ENCODE measurements at regions not wholly inside any gene's neighbourhood (a gene's known extent, or its start where the extent isn't known, plus 50 kb on each side); places are given as distances from the start of the nearest gene placed in this dataset.

GRCh38 chr7:156192921-156193320 lies 380.7 kb upstream of the SHH start:
- no peak for TF ChIP-seq CTCF (IDR thresholded peaks at IDR 0.05; ENCODE audit: insufficient read depth, low read length, poor library complexity, severe bottlenecking)
- no peak for TF ChIP-seq EZH2phosphoT487 (conservative IDR thresholded peaks at IDR 0.05; ENCODE audit: low read length)
- Histone ChIP-seq H3K9ac (ENCODE audit: low read length) (no peak overlapping the region), H3F3A (ENCODE audit: insufficient read depth) (no peaks in the 10 kb centered on the region), H3K4me3 (ENCODE audit: insufficient read depth, low read length, poor library complexity, severe bottlenecking) (no peak overlapping the region), H2AFZ (ENCODE audit: low read depth, low read length, severe bottlenecking) (no peak overlapping the region), H3K27ac (ENCODE audit: low read depth, low read length) (no peak overlapping the region), H3K4me2 (ENCODE audit: low read depth, low read length, poor library complexity, severe bottlenecking) (no peak overlapping the region), H3K9me2 (replicated peaks; ENCODE audit: insufficient read depth, low read length) (no peaks in the 10 kb centered on the region), H4K20me1 (ENCODE audit: low read depth, low read length) (no peaks in the 10 kb centered on the region), H3K79me2 (ENCODE audit: insufficient read depth, low read length) (no peaks in the 10 kb centered on the region), H3K9me3 (ENCODE audit: insufficient read depth, low read length) (no peaks in the 10 kb centered on the region), H3K36me3 (ENCODE audit: low read length) (no peaks in the 10 kb centered on the region), H3K27me3 (ENCODE audit: low read length) (no peaks in the 10 kb centered on the region)

- H3K4me3 ChIP-seq (ENCODE audit: insufficient read depth, low read length, poor library complexity, severe bottlenecking), result no peak overlapping the region
- TF ChIP-seq EZH2phosphoT487 (conservative IDR thresholded peaks at IDR 0.05; ENCODE audit: low read length), result no peak
- TF ChIP-seq CTCF (IDR thresholded peaks at IDR 0.05; ENCODE audit: insufficient read depth, low read length, poor library complexity, severe bottlenecking), result no peak
Measured at GRCh38 chr7:156191090-156191489, 378.8 kb upstream of the SHH start.

GRCh38 chr7:156185076-156185475 lies 372.8 kb upstream of the SHH start:
- no peak overlapping the region for H2AFZ ChIP-seq (ENCODE audit: low read depth, low read length, severe bottlenecking)
- no peak for TF ChIP-seq EZH2phosphoT487 (conservative IDR thresholded peaks at IDR 0.05; ENCODE audit: low read length)
- TF ChIP-seq CTCF (IDR thresholded peaks at IDR 0.05; ENCODE audit: insufficient read depth, low read length, poor library complexity, severe bottlenecking), result no peak
- H3K4me3 ChIP-seq (ENCODE audit: insufficient read depth, low read length, poor library complexity, severe bottlenecking), result no peak overlapping the region
- H3K79me2 ChIP-seq (ENCODE audit: insufficient read depth, low read length), result no peaks in the 10 kb centered on the region
- H3K9ac ChIP-seq (ENCODE audit: low read length), result no peak overlapping the region
- H4K20me1 ChIP-seq (ENCODE audit: low read depth, low read length), result no peaks in the 10 kb centered on the region
- no peaks in the 10 kb centered on the region for H3K27me3 ChIP-seq (ENCODE audit: low read length)
- no peak overlapping the region for H3K4me2 ChIP-seq (ENCODE audit: low read depth, low read length, poor library complexity, severe bottlenecking)
- no peaks in the 10 kb centered on the region for H3K9me3 ChIP-seq (ENCODE audit: insufficient read depth, low read length)
- H3K36me3 ChIP-seq (ENCODE audit: low read length), result no peaks in the 10 kb centered on the region
- H3K27ac ChIP-seq (ENCODE audit: low read depth, low read length), result no peak overlapping the region
- H3K9me2 ChIP-seq (replicated peaks; ENCODE audit: insufficient read depth, low read length), result no peaks in the 10 kb centered on the region
- no peaks in the 10 kb centered on the region for H3F3A ChIP-seq (ENCODE audit: insufficient read depth)

More at GRCh38 chr7:156191090-156191489, 378.8 kb upstream of the SHH start:
- Histone ChIP-seq H3K9ac (ENCODE audit: low read length) (no peak overlapping the region), H3K27me3 (ENCODE audit: low read length) (no peaks in the 10 kb centered on the region), H4K20me1 (ENCODE audit: low read depth, low read length) (no peaks in the 10 kb centered on the region), H3K79me2 (ENCODE audit: insufficient read depth, low read length) (no peaks in the 10 kb centered on the region), H3K27ac (ENCODE audit: low read depth, low read length) (no peak overlapping the region), H3F3A (ENCODE audit: insufficient read depth) (no peaks in the 10 kb centered on the region), H3K4me2 (ENCODE audit: low read depth, low read length, poor library complexity, severe bottlenecking) (no peak overlapping the region), H3K9me3 (ENCODE audit: insufficient read depth, low read length) (no peaks in the 10 kb centered on the region), H3K9me2 (replicated peaks; ENCODE audit: insufficient read depth, low read length) (no peaks in the 10 kb centered on the region), H3K36me3 (ENCODE audit: low read length) (no peaks in the 10 kb centered on the region), H2AFZ (ENCODE audit: low read depth, low read length, severe bottlenecking) (no peak overlapping the region)
